Activated CD8-positive, alpha-beta T cell treated with anti-CD3 and anti-CD28 coated beads, Interleukin-2, amount 10 ng/mL, durations not matched to agents 7 days and 5 days (primary cell): ENCODE measurements at regions not wholly inside any gene's neighbourhood (a gene's known extent, or its start where the extent isn't known, plus 50 kb on each side); places are given as distances from the start of the nearest gene placed in this dataset.

Experiments used
- ATAC-seq: fragments of 150-1000 bp; cut with Tn5 transposase; one replicate; pipeline ENCODE4 v1.10.0; 2021; ENCODE audit warnings: moderate library complexity
- CTCF ChIA-PET: fragments of 350-600 bp; sonication (Branson Sonifier 250); formaldehyde crosslinking; loops from one replicate; lab custom pipeline; 2021; ENCODE audit warnings: antibody characterized with exemption; lab: Charles Lee
- POLR2A ChIA-PET: fragments of 350-600 bp; sonication (Branson Sonifier 250); formaldehyde crosslinking; loops from one replicate; lab custom pipeline; 2021; ENCODE audit warnings: antibody characterized with exemption; lab: Charles Lee
- DNase-seq: peaks from one replicate; pipeline ENCODE4 v3.0.0-alpha.2; 2020
- H3K27ac Mint-ChIP-seq: one replicate; pipeline ENCODE4 v1.8.0; 2021; ENCODE audit warnings: mild to moderate bottlenecking, mixed read lengths
- H3K27me3 Mint-ChIP-seq: one replicate; pipeline ENCODE4 v1.8.0; 2021; ENCODE audit warnings: low read depth, mixed read lengths
- H3K36me3 Mint-ChIP-seq: one replicate; pipeline ENCODE4 v1.8.0; 2021; ENCODE audit warnings: low read depth, mixed read lengths
- H3K4me1 Mint-ChIP-seq: one replicate; pipeline ENCODE4 v1.8.0; 2021; ENCODE audit warnings: low read depth, mixed read lengths
- H3K4me3 Mint-ChIP-seq: one replicate; pipeline ENCODE4 v1.8.0; 2021; ENCODE audit warnings: mild to moderate bottlenecking, mixed read lengths
- H3K9me3 Mint-ChIP-seq: one replicate; pipeline ENCODE4 v1.8.0; 2022; ENCODE audit warnings: mixed read lengths; ENCODE audit not compliant: insufficient read depth

- H3K4me1 Mint-ChIP-seq: no peaks in the 10 kb centered on the region
- no peaks in the 10 kb centered on the region for H3K36me3 Mint-ChIP-seq
- ChIA-PET CTCF (no interaction called here), POLR2A (no interaction called here)
- no peaks in the 10 kb centered on the region for H3K9me3 Mint-ChIP-seq
- ATAC-seq (no peak), DNase-seq (no peak)
- H3K4me3 Mint-ChIP-seq: no peak overlapping the region
- no peak overlapping the region for H3K27ac Mint-ChIP-seq
- no peaks in the 10 kb centered on the region for H3K27me3 Mint-ChIP-seq
Measured at GRCh38 chr6:81491454-81492101, 260.9 kb downstream of the TENT5A start.

GRCh38 chr6:81487489-81487888 lies 265.0 kb downstream of the TENT5A start:
- Mint-ChIP-seq H3K36me3 (no peaks in the 10 kb centered on the region), H3K4me1 (no peaks in the 10 kb centered on the region), H3K27me3 (no peaks in the 10 kb centered on the region), H3K4me3 (no peak overlapping the region), H3K9me3 (no peaks in the 10 kb centered on the region), H3K27ac (no peak overlapping the region)
- POLR2A ChIA-PET: no interaction called here
- ATAC-seq (no peak), DNase-seq (no peak)
- CTCF ChIA-PET: no interaction called here

GRCh38 chr6:81486234-81486633 lies 266.2 kb downstream of the TENT5A start:
- Mint-ChIP-seq H3K9me3 (no peaks in the 10 kb centered on the region), H3K4me3 (no peak overlapping the region), H3K27ac (no peak overlapping the region), H3K36me3 (no peaks in the 10 kb centered on the region), H3K4me1 (no peaks in the 10 kb centered on the region), H3K27me3 (no peaks in the 10 kb centered on the region)
- ChIA-PET POLR2A (no interaction called here), CTCF (no interaction called here)
- ATAC-seq (no peak), DNase-seq (no peak)

DNA sequence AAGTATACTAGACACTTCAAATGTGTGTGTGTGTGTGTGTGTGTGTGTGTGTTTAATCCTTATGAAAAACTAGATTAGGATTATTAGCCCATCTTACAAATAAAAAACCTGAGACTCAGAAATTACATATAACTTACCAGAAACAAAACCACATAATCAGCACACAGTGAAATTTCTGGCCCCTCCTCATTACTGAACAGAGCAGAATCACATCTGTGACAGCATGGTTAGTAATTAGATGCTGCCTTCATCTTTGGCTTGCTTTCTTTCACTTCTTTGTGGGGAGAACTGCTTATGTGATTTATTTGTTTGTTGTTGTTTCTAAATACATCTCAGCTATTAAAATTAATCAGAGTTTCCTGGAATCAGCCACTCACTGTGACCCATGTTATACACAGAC lies 267.1 kb downstream of the TENT5A start:
- Mint-ChIP-seq H3K4me1 (no peaks in the 10 kb centered on the region), H3K4me3 (no peak overlapping the region), H3K27ac (no peak overlapping the region), H3K36me3 (no peaks in the 10 kb centered on the region), H3K9me3 (no peaks in the 10 kb centered on the region), H3K27me3 (no peaks in the 10 kb centered on the region)
- ChIA-PET CTCF (no interaction called here), POLR2A (no interaction called here)
- no peak for DNase-seq
- ATAC-seq: no peak

DNA sequence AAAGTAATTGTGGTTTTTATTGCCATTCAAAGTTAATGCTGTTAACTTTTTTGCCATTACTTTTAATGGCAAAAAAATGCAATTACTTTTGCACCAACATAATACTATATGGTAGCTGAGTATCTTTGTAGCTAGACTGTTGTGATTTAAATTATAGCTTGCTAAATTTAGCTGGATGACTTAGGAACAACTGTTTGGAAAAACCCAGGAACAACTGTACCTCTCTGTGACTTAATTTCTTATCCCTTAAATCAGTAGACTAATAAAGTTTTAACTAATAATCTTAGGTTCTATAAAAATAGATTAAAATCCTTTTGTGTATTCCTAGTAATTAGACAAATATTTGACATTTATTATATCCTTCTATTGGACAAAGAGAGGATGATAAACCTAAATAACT lies 268.2 kb downstream of the TENT5A start:
- no peak overlapping the region for H3K4me3 Mint-ChIP-seq
- CTCF ChIA-PET: no interaction called here
- DNase-seq (no peak), ATAC-seq (no peak)
- H3K4me1 Mint-ChIP-seq: no peaks in the 10 kb centered on the region
- no peaks in the 10 kb centered on the region for H3K36me3 Mint-ChIP-seq
- no peak overlapping the region for H3K27ac Mint-ChIP-seq
- H3K27me3 Mint-ChIP-seq: no peaks in the 10 kb centered on the region
- no peaks in the 10 kb centered on the region for H3K9me3 Mint-ChIP-seq
- POLR2A ChIA-PET: no interaction called here

DNA sequence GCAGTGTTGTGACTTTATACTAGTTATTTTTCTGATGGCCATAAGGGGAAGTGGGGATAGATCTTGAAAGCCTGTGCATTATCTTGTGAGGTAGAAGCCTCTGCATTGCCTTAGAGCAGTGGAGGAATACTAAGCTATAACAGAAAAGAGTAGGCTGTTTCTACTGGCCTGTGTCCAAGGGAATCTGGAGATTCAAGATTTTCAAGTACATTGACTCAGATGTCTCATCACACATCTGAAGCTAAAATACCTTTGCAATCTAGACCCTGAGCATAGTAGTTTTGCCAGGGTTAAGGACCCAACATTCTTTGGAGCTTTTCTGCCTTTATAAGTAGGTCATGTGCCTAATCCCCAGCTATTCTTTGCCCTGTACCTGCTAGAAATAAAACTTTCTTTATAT lies 272.3 kb downstream of the TENT5A start:
- POLR2A ChIA-PET: no interaction called here

GRCh38 chr6:81476881-81477280 lies 275.6 kb downstream of the TENT5A start:
- ChIA-PET POLR2A (no interaction called here), CTCF (no interaction called here)
- Mint-ChIP-seq H3K4me3 (no peak overlapping the region), H3K27ac (no peak overlapping the region), H3K27me3 (no peaks in the 10 kb centered on the region), H3K9me3 (no peaks in the 10 kb centered on the region), H3K4me1 (no peaks in the 10 kb centered on the region), H3K36me3 (no peaks in the 10 kb centered on the region)
- ATAC-seq (no peak), DNase-seq (no peak)

More for the DNA sequence above, 272.3 kb downstream of the TENT5A start:
- DNase-seq (no peak), ATAC-seq (no peak)
- H3K4me1 Mint-ChIP-seq: no peaks in the 10 kb centered on the region
- H3K4me3 Mint-ChIP-seq: no peak overlapping the region
- H3K27ac Mint-ChIP-seq: no peak overlapping the region
- CTCF ChIA-PET: no interaction called here
- H3K36me3 Mint-ChIP-seq: no peaks in the 10 kb centered on the region
- no peaks in the 10 kb centered on the region for H3K9me3 Mint-ChIP-seq
- no peaks in the 10 kb centered on the region for H3K27me3 Mint-ChIP-seq

DNA sequence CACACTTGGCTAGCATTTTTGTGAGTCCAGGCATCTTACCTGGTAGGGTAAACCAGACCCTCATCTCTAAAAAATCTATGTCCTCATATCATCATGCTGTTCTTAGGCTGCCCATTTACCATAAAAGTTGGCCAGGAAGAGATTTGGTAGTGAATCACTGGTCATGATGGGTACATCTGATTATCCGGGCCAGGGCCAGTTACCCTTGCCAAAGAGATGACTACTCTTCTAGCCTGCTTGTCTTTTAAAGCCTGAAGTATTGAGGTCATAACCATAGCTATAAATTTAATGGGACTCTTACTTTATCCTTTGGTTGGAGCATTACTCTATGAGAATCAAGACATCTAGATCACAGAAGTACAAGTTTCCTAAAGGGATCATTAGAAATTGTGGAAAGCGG lies 276.8 kb downstream of the TENT5A start:
- DNase-seq (no peak), ATAC-seq (no peak)
- no peaks in the 10 kb centered on the region for H3K9me3 Mint-ChIP-seq
- ChIA-PET CTCF (no interaction called here), POLR2A (no interaction called here)
- no peaks in the 10 kb centered on the region for H3K36me3 Mint-ChIP-seq
- no peak overlapping the region for H3K27ac Mint-ChIP-seq
- no peak overlapping the region for H3K4me3 Mint-ChIP-seq
- H3K4me1 Mint-ChIP-seq: no peaks in the 10 kb centered on the region
- H3K27me3 Mint-ChIP-seq: no peaks in the 10 kb centered on the region

- no peak overlapping the region for H3K4me3 Mint-ChIP-seq
- ATAC-seq (no peak), DNase-seq (no peak)
- ChIA-PET POLR2A (no interaction called here), CTCF (no interaction called here)
- no peaks in the 10 kb centered on the region for H3K36me3 Mint-ChIP-seq
- no peaks in the 10 kb centered on the region for H3K4me1 Mint-ChIP-seq
- no peaks in the 10 kb centered on the region for H3K9me3 Mint-ChIP-seq
- no peak overlapping the region for H3K27ac Mint-ChIP-seq
- H3K27me3 Mint-ChIP-seq: no peaks in the 10 kb centered on the region
Measured at GRCh38 chr6:81465859-81466258, 286.6 kb downstream of the TENT5A start.

GRCh38 chr6:81456416-81456815 lies 296.1 kb downstream of the TENT5A start:
- no peak for ATAC-seq
- H3K4me1 Mint-ChIP-seq: no peaks in the 10 kb centered on the region
- peaks cover 5% of the 10 kb centered on the region for H3K9me3 Mint-ChIP-seq
- no peak overlapping the region for H3K27ac Mint-ChIP-seq
- no peak overlapping the region for H3K4me3 Mint-ChIP-seq
- ChIA-PET CTCF (interaction anchor here (1.8 kb wide), 1 partner anchor 13 kb away, joined by 3 read pairs; no protein-coding TSS in a partner anchor), POLR2A (no interaction called here)
- no peak for DNase-seq
- H3K27me3 Mint-ChIP-seq: no peaks in the 10 kb centered on the region
- no peaks in the 10 kb centered on the region for H3K36me3 Mint-ChIP-seq

GRCh38 chr6:81455641-81456040 lies 296.8 kb downstream of the TENT5A start:
- ATAC-seq (no peak), DNase-seq (no peak)
- CTCF ChIA-PET: no interaction called here
- Mint-ChIP-seq H3K27me3 (no peaks in the 10 kb centered on the region), H3K36me3 (no peaks in the 10 kb centered on the region), H3K9me3 (peaks cover 5% of the 10 kb centered on the region), H3K4me1 (no peaks in the 10 kb centered on the region), H3K4me3 (no peak overlapping the region), H3K27ac (no peak overlapping the region)
- POLR2A ChIA-PET: no interaction called here

DNA sequence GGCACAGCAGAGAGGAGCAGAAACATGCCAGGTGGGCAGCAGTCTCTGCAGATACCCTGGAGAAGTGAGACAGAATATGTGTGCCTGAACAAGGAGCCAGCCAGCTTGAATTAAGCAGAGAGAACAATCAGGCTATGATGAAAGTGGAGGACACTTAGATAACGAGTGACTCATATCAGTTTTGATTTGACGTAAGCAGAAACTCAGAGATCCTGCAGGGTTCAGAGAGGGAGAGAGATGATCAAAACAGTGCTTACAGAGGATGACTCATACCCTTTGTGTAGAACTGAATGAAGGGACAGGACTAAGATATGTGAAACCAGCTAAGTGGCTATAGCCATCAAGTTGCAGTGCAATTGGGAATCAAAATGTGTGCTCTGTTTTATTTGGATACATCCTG lies 300.7 kb downstream of the TENT5A start:
- Mint-ChIP-seq H3K27me3 (no peaks in the 10 kb centered on the region), H3K4me3 (no peak overlapping the region), H3K36me3 (no peaks in the 10 kb centered on the region), H3K9me3 (no peaks in the 10 kb centered on the region), H3K4me1 (no peaks in the 10 kb centered on the region), H3K27ac (no peak overlapping the region)
- ATAC-seq: no peak
- ChIA-PET CTCF (no interaction called here), POLR2A (no interaction called here)
- DNase-seq: no peak

GRCh38 chr6:81450180-81450579 lies 302.3 kb downstream of the TENT5A start:
- CTCF ChIA-PET: no interaction called here
- H3K4me3 Mint-ChIP-seq: no peak overlapping the region
- ATAC-seq (no peak), DNase-seq (no peak)
- POLR2A ChIA-PET: no interaction called here
- H3K9me3 Mint-ChIP-seq: no peaks in the 10 kb centered on the region
- H3K27me3 Mint-ChIP-seq: no peaks in the 10 kb centered on the region
- H3K4me1 Mint-ChIP-seq: no peaks in the 10 kb centered on the region
- no peak overlapping the region for H3K27ac Mint-ChIP-seq
- no peaks in the 10 kb centered on the region for H3K36me3 Mint-ChIP-seq
